ENCODE measurements at regions not wholly inside any gene's neighbourhood (a gene's known extent, or its start where the extent isn't known, plus 50 kb on each side); places are given as distances from the start of the nearest gene placed in this dataset.

DNA sequence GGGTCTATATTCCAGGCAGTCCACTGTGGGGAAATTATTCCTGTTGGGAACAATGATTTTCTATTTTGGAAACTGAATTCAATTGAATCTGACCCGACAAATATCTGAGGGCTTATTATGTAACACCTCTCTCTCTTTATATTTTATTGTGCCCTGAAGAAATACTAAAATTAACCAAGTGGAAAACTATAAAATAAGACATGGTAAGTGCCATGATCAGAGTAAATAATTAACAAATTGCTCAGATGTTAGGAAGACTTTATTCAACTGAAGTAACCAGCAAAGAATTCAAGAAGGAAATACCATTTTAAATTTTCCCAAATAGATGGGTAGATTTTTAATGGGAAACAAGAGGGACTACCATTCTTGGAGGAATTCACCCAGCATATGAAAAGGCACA is 632.9 kb downstream of the MAFB start:
- TF ChIP-seq, protein P1, sequence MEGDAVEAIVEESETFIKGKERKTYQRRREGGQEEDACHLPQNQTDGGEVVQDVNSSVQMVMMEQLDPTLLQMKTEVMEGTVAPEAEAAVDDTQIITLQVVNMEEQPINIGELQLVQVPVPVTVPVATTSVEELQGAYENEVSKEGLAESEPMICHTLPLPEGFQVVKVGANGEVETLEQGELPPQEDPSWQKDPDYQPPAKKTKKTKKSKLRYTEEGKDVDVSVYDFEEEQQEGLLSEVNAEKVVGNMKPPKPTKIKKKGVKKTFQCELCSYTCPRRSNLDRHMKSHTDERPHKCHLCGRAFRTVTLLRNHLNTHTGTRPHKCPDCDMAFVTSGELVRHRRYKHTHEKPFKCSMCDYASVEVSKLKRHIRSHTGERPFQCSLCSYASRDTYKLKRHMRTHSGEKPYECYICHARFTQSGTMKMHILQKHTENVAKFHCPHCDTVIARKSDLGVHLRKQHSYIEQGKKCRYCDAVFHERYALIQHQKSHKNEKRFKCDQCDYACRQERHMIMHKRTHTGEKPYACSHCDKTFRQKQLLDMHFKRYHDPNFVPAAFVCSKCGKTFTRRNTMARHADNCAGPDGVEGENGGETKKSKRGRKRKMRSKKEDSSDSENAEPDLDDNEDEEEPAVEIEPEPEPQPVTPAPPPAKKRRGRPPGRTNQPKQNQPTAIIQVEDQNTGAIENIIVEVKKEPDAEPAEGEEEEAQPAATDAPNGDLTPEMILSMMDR (IDR thresholded peaks at IDR 0.05) = no peak
- no peak for TF ChIP-seq POLR2A (IDR thresholded peaks at IDR 0.05)

Data from body of pancreas (tissue), 4 donors.